ENCODE measurements at regions not wholly inside any gene's neighbourhood (a gene's known extent, or its start where the extent isn't known, plus 50 kb on each side); places are given as distances from the start of the nearest gene placed in this dataset.

DNA sequence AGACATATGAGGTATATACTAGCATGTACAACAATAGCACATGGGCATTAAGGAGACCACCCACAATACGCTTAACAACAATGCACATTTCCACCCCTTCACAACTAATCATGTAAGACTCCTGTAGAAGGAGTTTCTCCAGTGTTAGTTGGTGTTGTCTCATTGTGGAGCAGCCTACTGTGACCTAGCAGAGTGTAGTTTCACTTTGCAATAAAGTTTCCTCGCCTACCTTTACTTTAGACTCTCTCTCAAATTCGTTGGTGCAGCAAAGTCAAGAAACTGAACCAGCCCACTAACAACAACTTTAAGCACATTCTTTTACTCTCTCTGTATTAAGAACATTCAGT, 863.6 kb downstream of the FAM181B start:
- Histone ChIP-seq H2AFZ (ENCODE audit: low read length) (no peak overlapping the region), H2BK5ac (ENCODE audit: insufficient read length, low read length) (no peak overlapping the region)

More for the DNA sequence above, 863.6 kb downstream of the FAM181B start:
- Histone ChIP-seq H3K18ac (ENCODE audit: insufficient read length, low read depth, low read length) (no peak overlapping the region), H3K9me3 (ENCODE audit: control insufficient read depth, low read depth, low read length) (no peaks in the 10 kb centered on the region), H3K79me1 (ENCODE audit: insufficient read depth, low read depth, low read length, poor library complexity, severe bottlenecking) (no peaks in the 10 kb centered on the region), H3K23ac (ENCODE audit: insufficient read length, low read depth, low read length) (no peak overlapping the region), H2BK15ac (ENCODE audit: low read depth, low read length) (no peak overlapping the region), H3K4ac (ENCODE audit: low read depth, low read length) (no peak overlapping the region), H3K27me3 (ENCODE audit: insufficient read depth, low read length) (no peaks in the 10 kb centered on the region), H3K4me1 (ENCODE audit: insufficient read depth, low read length) (no peaks in the 10 kb centered on the region), H3K14ac (ENCODE audit: insufficient read depth, low read length) (no peak overlapping the region), H3K9ac (ENCODE audit: extremely low read depth, insufficient read length, low read length) (no peak overlapping the region), H3K56ac (ENCODE audit: insufficient read length, low read depth, low read length) (no peak overlapping the region), H3K79me2 (ENCODE audit: insufficient read depth, low read length) (no peaks in the 10 kb centered on the region), H3K27ac (ENCODE audit: insufficient read length, low read depth, low read length) (no peak overlapping the region), H4K5ac (ENCODE audit: insufficient read length, low read depth, low read length) (no peak overlapping the region), H2BK12ac (ENCODE audit: insufficient read length, low read depth, low read length) (no peak overlapping the region), H2BK20ac (ENCODE audit: low read depth, low read length, poor library complexity, severe bottlenecking) (no peak overlapping the region), H4K20me1 (ENCODE audit: control insufficient read depth, insufficient read depth, insufficient read length) (no peaks in the 10 kb centered on the region), H3K23me2 (ENCODE audit: insufficient read length, low read depth, low read length, poor library complexity, severe bottlenecking) (no peaks in the 10 kb centered on the region), H3T11ph (ENCODE audit: low read length) (no peak overlapping the region), H2BK120ac (ENCODE audit: low read depth, low read length, poor library complexity, severe bottlenecking) (no peak overlapping the region), H4K8ac (replicated peaks; ENCODE audit: insufficient read length, low read depth, low read length) (no peak overlapping the region), H3K4me2 (ENCODE audit: insufficient read depth, insufficient read length, low read length) (no peak overlapping the region), H2AK5ac (ENCODE audit: insufficient read length, low read length) (no peak overlapping the region), H4K91ac (ENCODE audit: insufficient read length, low read depth, low read length) (no peak overlapping the region)
- H3K9me3 Mint-ChIP-seq, result no peaks in the 10 kb centered on the region; a peak in 1 of 5 replicates
- WGBS (ENCODE audit: extremely low coverage, insufficient read length, low lambda C conversion rate), result no CpG with 5 or more reads among the region's 3 CpGs
- H3K27me3 Mint-ChIP-seq (ENCODE audit: low read depth), result no peaks in the 10 kb centered on the region
- no peak overlapping the region for H3K27ac Mint-ChIP-seq
- H3K36me3 Mint-ChIP-seq (ENCODE audit: insufficient read depth in 1 of 3, low read depth in 3 of 3), result no peaks in the 10 kb centered on the region
- H3K4me1 Mint-ChIP-seq, result peaks cover 3 to 6% of the 10 kb centered on the region in 2 experiments
- DNase-seq, result no peak
- TF ChIP-seq, protein P1, sequence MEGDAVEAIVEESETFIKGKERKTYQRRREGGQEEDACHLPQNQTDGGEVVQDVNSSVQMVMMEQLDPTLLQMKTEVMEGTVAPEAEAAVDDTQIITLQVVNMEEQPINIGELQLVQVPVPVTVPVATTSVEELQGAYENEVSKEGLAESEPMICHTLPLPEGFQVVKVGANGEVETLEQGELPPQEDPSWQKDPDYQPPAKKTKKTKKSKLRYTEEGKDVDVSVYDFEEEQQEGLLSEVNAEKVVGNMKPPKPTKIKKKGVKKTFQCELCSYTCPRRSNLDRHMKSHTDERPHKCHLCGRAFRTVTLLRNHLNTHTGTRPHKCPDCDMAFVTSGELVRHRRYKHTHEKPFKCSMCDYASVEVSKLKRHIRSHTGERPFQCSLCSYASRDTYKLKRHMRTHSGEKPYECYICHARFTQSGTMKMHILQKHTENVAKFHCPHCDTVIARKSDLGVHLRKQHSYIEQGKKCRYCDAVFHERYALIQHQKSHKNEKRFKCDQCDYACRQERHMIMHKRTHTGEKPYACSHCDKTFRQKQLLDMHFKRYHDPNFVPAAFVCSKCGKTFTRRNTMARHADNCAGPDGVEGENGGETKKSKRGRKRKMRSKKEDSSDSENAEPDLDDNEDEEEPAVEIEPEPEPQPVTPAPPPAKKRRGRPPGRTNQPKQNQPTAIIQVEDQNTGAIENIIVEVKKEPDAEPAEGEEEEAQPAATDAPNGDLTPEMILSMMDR (conservative IDR thresholded peaks at IDR 0.05), result no peak
- H3K4me3 Mint-ChIP-seq, result no peak overlapping the region

Measured in H9 (cell line).